ENCODE measurements at regions not wholly inside any gene's neighbourhood (a gene's known extent, or its start where the extent isn't known, plus 50 kb on each side); places are given as distances from the start of the nearest gene placed in this dataset.

DNA sequence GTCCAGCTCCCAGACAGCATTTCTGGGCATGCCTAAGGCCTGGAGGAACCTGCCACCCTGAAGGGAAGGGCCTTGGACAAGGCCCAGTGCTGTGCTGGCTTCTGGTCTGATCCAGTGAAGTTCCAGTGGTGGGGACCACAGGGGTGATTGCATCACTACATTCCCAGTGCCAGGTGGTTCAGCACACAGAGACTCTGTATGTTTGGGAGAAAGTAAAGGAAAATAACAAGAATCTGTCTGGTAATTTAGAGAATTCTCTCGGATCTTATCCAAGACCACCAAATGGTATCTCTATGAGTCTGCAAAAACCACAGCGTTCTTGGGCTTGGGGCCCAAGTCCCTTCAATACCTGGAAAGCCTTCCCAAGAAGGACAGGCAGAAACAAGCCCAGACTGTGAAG lies 131.8 kb upstream of the MAD2L1 start:
- Histone ChIP-seq H3K4me3 (ENCODE audit: low read depth, low read length) (no peak overlapping the region), H3K27me3 (ENCODE audit: control insufficient read depth, insufficient read depth, low read length) (no peaks in the 10 kb centered on the region), H3K36me3 (ENCODE audit: control insufficient read depth, insufficient read depth, low read length) (no peaks in the 10 kb centered on the region)
- DNase-seq (ENCODE audit: low read depth) = peak; percentile 17
- TF ChIP-seq CTCF (IDR thresholded peaks at IDR 0.05; ENCODE audit: insufficient read depth, low read length, severe bottlenecking) = no peak
- no peak for FAIRE-seq

DNA sequence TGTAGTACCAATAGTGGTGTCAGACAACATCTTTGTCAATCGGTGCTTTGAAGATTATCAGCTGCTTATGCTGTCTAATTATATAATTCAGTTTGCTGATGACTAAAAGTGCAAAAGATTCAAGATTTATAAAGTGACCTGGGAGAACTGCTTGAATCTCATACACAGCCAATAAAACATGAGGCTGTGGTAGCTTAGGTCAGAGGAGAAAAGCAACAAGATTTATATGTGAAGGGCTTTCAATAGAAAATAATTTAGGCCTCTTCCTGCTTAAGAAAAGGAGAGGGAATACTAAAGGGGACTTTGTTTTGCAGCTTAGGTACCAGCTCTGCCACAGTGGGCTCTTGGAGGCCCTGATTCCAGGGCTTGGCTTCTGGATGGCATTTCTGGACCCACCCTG lies 111.0 kb upstream of the MAD2L1 start:
- DNase-seq (ENCODE audit: low read depth) = no peak
- TF ChIP-seq CTCF (IDR thresholded peaks at IDR 0.05; ENCODE audit: insufficient read depth, low read length, severe bottlenecking) = no peak
- no peak for FAIRE-seq
- no peak overlapping the region for H3K4me3 ChIP-seq (ENCODE audit: low read depth, low read length)
- no peaks in the 10 kb centered on the region for H3K27me3 ChIP-seq (ENCODE audit: control insufficient read depth, insufficient read depth, low read length)
- no peaks in the 10 kb centered on the region for H3K36me3 ChIP-seq (ENCODE audit: control insufficient read depth, insufficient read depth, low read length)

GRCh38 chr4:120175272-120175671 lies 108.6 kb upstream of the MAD2L1 start:
- Histone ChIP-seq H3K4me3 (ENCODE audit: low read depth, low read length) (no peak overlapping the region), H3K36me3 (ENCODE audit: control insufficient read depth, insufficient read depth, low read length) (no peaks in the 10 kb centered on the region), H3K27me3 (ENCODE audit: control insufficient read depth, insufficient read depth, low read length) (no peaks in the 10 kb centered on the region)
- FAIRE-seq (no peak), DNase-seq (ENCODE audit: low read depth) (no peak)
- TF ChIP-seq CTCF (IDR thresholded peaks at IDR 0.05; ENCODE audit: insufficient read depth, low read length, severe bottlenecking) = no peak

DNA sequence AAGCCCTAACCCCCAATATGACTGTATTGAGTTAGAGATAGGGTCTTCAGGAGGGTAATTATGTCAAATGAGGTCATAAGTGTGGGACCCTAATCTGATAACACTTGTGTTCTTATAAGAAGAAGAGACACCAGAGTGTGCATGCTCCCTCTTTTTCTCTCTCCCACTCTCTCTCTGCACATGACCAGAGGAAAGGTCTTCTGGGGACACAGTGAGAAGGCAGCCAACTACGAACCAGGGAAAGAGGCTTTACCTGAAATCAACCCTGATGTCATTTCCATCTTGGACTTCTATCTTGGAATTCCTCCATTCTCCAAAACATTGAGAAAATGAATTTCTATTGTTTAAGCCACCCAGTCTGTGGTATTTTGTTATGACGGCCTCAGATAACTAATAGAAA lies 97.2 kb upstream of the MAD2L1 start:
- no peak for FAIRE-seq
- no peak for DNase-seq (ENCODE audit: low read depth)
- Histone ChIP-seq H3K4me3 (ENCODE audit: low read depth, low read length) (no peak overlapping the region), H3K27me3 (ENCODE audit: control insufficient read depth, insufficient read depth, low read length) (peaks cover 2% of the 10 kb centered on the region), H3K36me3 (ENCODE audit: control insufficient read depth, insufficient read depth, low read length) (no peaks in the 10 kb centered on the region)
- TF ChIP-seq CTCF (IDR thresholded peaks at IDR 0.05; ENCODE audit: insufficient read depth, low read length, severe bottlenecking) = no peak

DNA sequence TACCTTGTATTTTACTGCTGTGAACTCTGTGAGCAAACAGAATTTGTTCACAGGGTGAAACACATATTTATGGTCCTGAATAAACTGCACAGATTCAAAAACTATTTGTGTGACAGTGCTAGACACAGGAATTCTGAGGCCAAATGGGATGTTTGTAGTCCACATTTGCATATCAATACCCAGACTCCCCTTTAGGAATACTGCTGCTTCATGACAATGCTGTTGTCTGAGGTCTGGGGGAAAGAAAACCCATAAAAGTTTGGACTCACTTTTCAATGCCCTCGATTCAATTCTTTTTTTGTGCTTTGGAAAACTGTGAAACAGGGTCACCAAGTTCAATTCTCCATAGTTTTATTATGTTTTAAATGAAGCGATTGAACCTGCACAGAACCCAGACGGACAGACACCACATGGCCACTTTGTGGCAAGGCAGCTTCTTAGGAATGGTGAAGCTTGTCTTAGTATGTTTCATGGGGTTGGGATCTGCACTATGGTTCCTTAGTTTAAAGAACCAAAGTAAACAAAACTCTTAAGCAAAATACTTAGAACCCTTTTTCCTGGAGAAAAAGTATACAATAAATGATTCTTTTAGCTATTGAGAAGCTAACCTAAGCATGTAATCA lies 92.3 kb upstream of the MAD2L1 start:
- Histone ChIP-seq H3K36me3 (ENCODE audit: control insufficient read depth, insufficient read depth, low read length) (no peaks in the 10 kb centered on the region), H3K4me3 (ENCODE audit: low read depth, low read length) (no peak overlapping the region), H3K27me3 (ENCODE audit: control insufficient read depth, insufficient read depth, low read length) (peaks cover 2% of the 10 kb centered on the region)
- DNase-seq (ENCODE audit: low read depth) = no peak
- TF ChIP-seq CTCF (IDR thresholded peaks at IDR 0.05; ENCODE audit: insufficient read depth, low read length, severe bottlenecking) = no peak
- FAIRE-seq = no peak

DNA sequence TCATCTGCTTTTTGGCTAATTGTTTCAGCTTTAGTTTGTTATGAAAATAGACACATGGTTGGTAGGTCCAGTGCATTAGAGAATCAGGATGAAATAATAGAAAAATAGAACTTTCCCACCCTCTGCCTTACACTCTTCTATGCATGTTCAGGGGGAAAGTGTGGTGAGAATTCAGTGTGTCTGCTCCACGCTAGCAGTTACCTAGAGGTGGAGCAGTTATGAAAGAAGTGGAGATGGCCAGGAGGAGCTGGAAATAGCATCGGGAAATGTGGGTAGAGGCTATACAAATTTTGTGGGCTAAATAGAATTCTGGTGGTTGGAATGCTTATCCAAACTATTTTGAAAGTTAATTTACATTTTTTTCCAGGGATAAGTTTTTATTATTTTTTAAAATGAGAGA lies 91.4 kb upstream of the MAD2L1 start:
- Histone ChIP-seq H3K27me3 (ENCODE audit: control insufficient read depth, insufficient read depth, low read length) (peaks cover 2% of the 10 kb centered on the region), H3K36me3 (ENCODE audit: control insufficient read depth, insufficient read depth, low read length) (no peaks in the 10 kb centered on the region), H3K4me3 (ENCODE audit: low read depth, low read length) (no peak overlapping the region)
- FAIRE-seq = no peak
- DNase-seq (ENCODE audit: low read depth) = no peak
- TF ChIP-seq CTCF (IDR thresholded peaks at IDR 0.05; ENCODE audit: insufficient read depth, low read length, severe bottlenecking) = no peak
